Effector CD4-positive, alpha-beta T cell (primary cell): ENCODE measurements at regions not wholly inside any gene's neighbourhood (a gene's known extent, or its start where the extent isn't known, plus 50 kb on each side); places are given as distances from the start of the nearest gene placed in this dataset.
"Not testable (repeated sequence)": the region's sequence is repeated elsewhere in the genome, so short reads cannot be mapped to it uniquely, and the experiment has no call there.

Experiments used
- DNase-seq: peaks from one replicate; pipeline ENCODE4 v3.0.0-alpha.2; 2020

GRCh38 chr2:122340246-122340645 is 584.8 kb downstream of the TSN start:
- no peak for DNase-seq

- DNase-seq = no peak
Measured at GRCh38 chr2:122341007-122341406, 585.6 kb downstream of the TSN start.

GRCh38 chr2:122352151-122352550 is 596.7 kb downstream of the TSN start:
- not testable (repeated sequence) for DNase-seq

- DNase-seq = no peak
Measured at GRCh38 chr2:122357998-122358397, 602.5 kb downstream of the TSN start.

GRCh38 chr2:122358729-122359128 is 603.3 kb downstream of the TSN start:
- no peak for DNase-seq

GRCh38 chr2:122363885-122364284 is 608.4 kb downstream of the TSN start:
- DNase-seq = no peak

- DNase-seq = no peak
Measured at GRCh38 chr2:122366427-122366826, 611.0 kb downstream of the TSN start.

GRCh38 chr2:122366969-122367645 is 611.7 kb downstream of the TSN start:
- no peak for DNase-seq

GRCh38 chr2:122367646-122368010 is 612.2 kb downstream of the TSN start:
- DNase-seq = no peak

GRCh38 chr2:122368576-122369243 is 613.3 kb downstream of the TSN start:
- DNase-seq = no peak

GRCh38 chr2:122378521-122378920 is 623.1 kb downstream of the TSN start:
- DNase-seq = no peak

GRCh38 chr2:122384768-122385333 is 629.4 kb downstream of the TSN start:
- no peak for DNase-seq

- no peak for DNase-seq
Measured at GRCh38 chr2:122388208-122388607, 632.8 kb downstream of the TSN start.

GRCh38 chr2:122389694-122390093 is 634.2 kb downstream of the TSN start:
- no peak for DNase-seq

GRCh38 chr2:122390406-122390805 is 635.0 kb downstream of the TSN start:
- DNase-seq = no peak

GRCh38 chr2:122391726-122392125 is 636.3 kb downstream of the TSN start:
- DNase-seq = no peak

- DNase-seq = no peak
Measured at GRCh38 chr2:122395687-122396086, 640.2 kb downstream of the TSN start.

GRCh38 chr2:122411231-122411630 is 655.8 kb downstream of the TSN start:
- DNase-seq = no peak

GRCh38 chr2:122412360-122412759 is 656.9 kb downstream of the TSN start:
- no peak for DNase-seq

- no peak for DNase-seq
Measured at GRCh38 chr2:122414902-122415301, 659.5 kb downstream of the TSN start.

- no peak for DNase-seq
Measured at GRCh38 chr2:122417114-122417513, 661.7 kb downstream of the TSN start.

GRCh38 chr2:122421775-122422174 is 666.3 kb downstream of the TSN start:
- DNase-seq = no peak

- no peak for DNase-seq
Measured at GRCh38 chr2:122422384-122422991, 667.0 kb downstream of the TSN start.

GRCh38 chr2:122423934-122424333 is 668.5 kb downstream of the TSN start:
- no peak for DNase-seq
